H1 (cell line): ENCODE measurements at regions not wholly inside any gene's neighbourhood (a gene's known extent, or its start where the extent isn't known, plus 50 kb on each side); places are given as distances from the start of the nearest gene placed in this dataset.

Source experiments
- JUN ChIP-seq: IDR thresholded peaks from 2 replicates; pipeline ENCODE4 v1.6.1; 2011; ENCODE audit warnings: low read depth, mild to moderate bottlenecking, improper control_type of control experiment, low read length
- NANOG ChIP-seq: IDR thresholded peaks from 2 replicates; pipeline ENCODE4 v1.6.1; 2011; ENCODE audit warnings: low read length, low read depth, mild to moderate bottlenecking, inconsistent platforms; ENCODE audit not compliant: insufficient read depth, poor library complexity, severe bottlenecking
- POLR2A ChIP-seq, 2 experiments: IDR thresholded peaks; 1 replicate in 1 of 2; 2 replicates in 1 of 2; pipeline ENCODE4 v1.6.1; 2011; ENCODE audit warnings: low read depth in 2 of 2, low read length in 2 of 2, mild to moderate bottlenecking in 2 of 2; ENCODE audit errors: control extremely low read depth in 1 of 2
- TBP ChIP-seq: IDR thresholded peaks from 2 replicates; pipeline ENCODE4 v1.6.1; 2011; ENCODE audit warnings: low read depth, low read length, improper control_type of control experiment
- USF2 ChIP-seq: IDR thresholded peaks from 2 replicates; pipeline ENCODE4 v1.6.1; 2011; ENCODE audit warnings: low read length, improper control_type of control experiment
- TF ChIP-seq, protein P1 (sequence below), 3 experiments: IDR thresholded peaks; 1 replicate in 2 of 3; 2 replicates in 1 of 3; pipeline versions ENCODE4 v1.5.1 to v1.6.1; 2011; ENCODE audit warnings: low read length in 3 of 3, mild to moderate bottlenecking in 3 of 3, inconsistent platforms in 2 of 3, low read depth in 1 of 3, moderate library complexity in 1 of 3; ENCODE audit not compliant: insufficient read depth in 1 of 3; ENCODE audit errors: control extremely low read depth in 1 of 3

DNA sequence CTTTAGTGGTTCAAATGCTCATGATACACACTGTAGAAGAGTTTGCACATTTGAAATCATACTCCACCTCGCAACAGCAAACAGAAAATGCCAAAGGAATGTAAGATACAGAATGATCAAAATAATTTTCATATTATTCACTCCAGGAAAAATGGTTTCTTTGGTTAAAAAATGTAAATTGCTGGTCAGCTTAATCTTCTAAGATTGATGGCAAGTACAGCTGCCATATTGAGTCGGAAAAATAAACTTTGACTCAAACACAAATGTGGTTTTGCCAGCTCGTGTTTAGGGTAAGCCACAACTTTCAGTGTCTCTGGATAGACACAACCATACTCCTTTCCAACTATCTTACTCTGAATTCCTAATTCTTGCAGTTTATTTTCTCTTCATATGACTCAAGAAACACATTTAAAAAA, 154.9 kb upstream of the SMIM21 start:
- TF ChIP-seq USF2 (no peak), TBP (no peak), NANOG (no peak), JUN (no peak), POLR2A (IDR thresholded peaks at IDR 0.05; ENCODE audit: control extremely low read depth in 1 of 2, low read depth in 2 of 2, low read length in 2 of 2) (no peak)
- TF ChIP-seq, protein P1, sequence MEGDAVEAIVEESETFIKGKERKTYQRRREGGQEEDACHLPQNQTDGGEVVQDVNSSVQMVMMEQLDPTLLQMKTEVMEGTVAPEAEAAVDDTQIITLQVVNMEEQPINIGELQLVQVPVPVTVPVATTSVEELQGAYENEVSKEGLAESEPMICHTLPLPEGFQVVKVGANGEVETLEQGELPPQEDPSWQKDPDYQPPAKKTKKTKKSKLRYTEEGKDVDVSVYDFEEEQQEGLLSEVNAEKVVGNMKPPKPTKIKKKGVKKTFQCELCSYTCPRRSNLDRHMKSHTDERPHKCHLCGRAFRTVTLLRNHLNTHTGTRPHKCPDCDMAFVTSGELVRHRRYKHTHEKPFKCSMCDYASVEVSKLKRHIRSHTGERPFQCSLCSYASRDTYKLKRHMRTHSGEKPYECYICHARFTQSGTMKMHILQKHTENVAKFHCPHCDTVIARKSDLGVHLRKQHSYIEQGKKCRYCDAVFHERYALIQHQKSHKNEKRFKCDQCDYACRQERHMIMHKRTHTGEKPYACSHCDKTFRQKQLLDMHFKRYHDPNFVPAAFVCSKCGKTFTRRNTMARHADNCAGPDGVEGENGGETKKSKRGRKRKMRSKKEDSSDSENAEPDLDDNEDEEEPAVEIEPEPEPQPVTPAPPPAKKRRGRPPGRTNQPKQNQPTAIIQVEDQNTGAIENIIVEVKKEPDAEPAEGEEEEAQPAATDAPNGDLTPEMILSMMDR (IDR thresholded peaks at IDR 0.05; ENCODE audit: control extremely low read depth in 1 of 3, insufficient read depth in 1 of 3, low read depth in 1 of 3, low read length in 3 of 3) = no peak
